OCI-LY3 (cell line): ENCODE measurements at regions not wholly inside any gene's neighbourhood (a gene's known extent, or its start where the extent isn't known, plus 50 kb on each side); places are given as distances from the start of the nearest gene placed in this dataset.

ENCODE experiments used
- CTCF ChIP-seq: fragments of 200-600, 300-600 bp; sonication (generic); IDR thresholded peaks from 2 replicates; pipeline ENCODE4 v1.5.1; 2014; ENCODE audit warnings: antibody characterized with exemption, low read length, low read depth
- EZH2phosphoT487 ChIP-seq: fragments of 200-600 bp; shearing (Covaris generic); IDR thresholded peaks from 2 replicates; pipeline ENCODE4 v1.6.1; 2018; ENCODE audit warnings: antibody characterized with exemption, mixed run types, low read depth

DNA sequence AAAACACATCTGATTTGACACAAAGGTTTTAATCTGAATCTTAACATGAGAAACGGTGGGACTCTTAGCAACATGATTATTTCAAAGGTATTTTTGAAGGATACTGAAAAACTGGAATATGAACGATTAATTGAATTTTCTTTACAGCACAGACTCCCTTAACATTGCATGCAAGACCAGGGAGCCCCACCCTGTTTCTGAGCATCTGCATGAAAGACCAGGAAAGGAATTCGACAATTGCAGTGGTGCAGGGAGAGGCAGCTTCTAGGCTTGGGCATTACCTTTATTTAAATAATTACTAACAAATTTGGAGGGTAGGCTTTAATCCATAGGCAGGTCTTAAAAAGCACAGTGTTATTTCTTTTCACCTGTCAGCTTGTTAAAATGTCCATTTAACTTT is 240.6 kb upstream of the TOPAZ1 start:
- TF ChIP-seq CTCF (no peak), EZH2phosphoT487 (no peak)
